ENCODE measurements at regions not wholly inside any gene's neighbourhood (a gene's known extent, or its start where the extent isn't known, plus 50 kb on each side); places are given as distances from the start of the nearest gene placed in this dataset.
A peak's percentile ranks its signal among the peaks of the same experiment; 100 is the strongest.

GRCh38 chr7:69395061-69395714, 203.1 kb upstream of the AUTS2 start:
- H3K4me1 Mint-ChIP-seq (ENCODE audit: low read depth, unreplicated experiment): no peaks in the 10 kb centered on the region
- H3K27ac Mint-ChIP-seq (ENCODE audit: unreplicated experiment): no peak overlapping the region
- DNase-seq: no peak
- TF ChIP-seq, protein P1, sequence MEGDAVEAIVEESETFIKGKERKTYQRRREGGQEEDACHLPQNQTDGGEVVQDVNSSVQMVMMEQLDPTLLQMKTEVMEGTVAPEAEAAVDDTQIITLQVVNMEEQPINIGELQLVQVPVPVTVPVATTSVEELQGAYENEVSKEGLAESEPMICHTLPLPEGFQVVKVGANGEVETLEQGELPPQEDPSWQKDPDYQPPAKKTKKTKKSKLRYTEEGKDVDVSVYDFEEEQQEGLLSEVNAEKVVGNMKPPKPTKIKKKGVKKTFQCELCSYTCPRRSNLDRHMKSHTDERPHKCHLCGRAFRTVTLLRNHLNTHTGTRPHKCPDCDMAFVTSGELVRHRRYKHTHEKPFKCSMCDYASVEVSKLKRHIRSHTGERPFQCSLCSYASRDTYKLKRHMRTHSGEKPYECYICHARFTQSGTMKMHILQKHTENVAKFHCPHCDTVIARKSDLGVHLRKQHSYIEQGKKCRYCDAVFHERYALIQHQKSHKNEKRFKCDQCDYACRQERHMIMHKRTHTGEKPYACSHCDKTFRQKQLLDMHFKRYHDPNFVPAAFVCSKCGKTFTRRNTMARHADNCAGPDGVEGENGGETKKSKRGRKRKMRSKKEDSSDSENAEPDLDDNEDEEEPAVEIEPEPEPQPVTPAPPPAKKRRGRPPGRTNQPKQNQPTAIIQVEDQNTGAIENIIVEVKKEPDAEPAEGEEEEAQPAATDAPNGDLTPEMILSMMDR (IDR thresholded peaks at IDR 0.05; ENCODE audit: partially characterized antibody, unreplicated experiment): no peak
- H3K9me3 Mint-ChIP-seq (ENCODE audit: unreplicated experiment): peaks cover 2% of the 10 kb centered on the region
- H3K36me3 Mint-ChIP-seq (ENCODE audit: unreplicated experiment): no peaks in the 10 kb centered on the region
- H3K27me3 Mint-ChIP-seq (ENCODE audit: unreplicated experiment): peaks cover 3% of the 10 kb centered on the region
- H3K4me3 Mint-ChIP-seq (ENCODE audit: unreplicated experiment): no peak overlapping the region

DNA sequence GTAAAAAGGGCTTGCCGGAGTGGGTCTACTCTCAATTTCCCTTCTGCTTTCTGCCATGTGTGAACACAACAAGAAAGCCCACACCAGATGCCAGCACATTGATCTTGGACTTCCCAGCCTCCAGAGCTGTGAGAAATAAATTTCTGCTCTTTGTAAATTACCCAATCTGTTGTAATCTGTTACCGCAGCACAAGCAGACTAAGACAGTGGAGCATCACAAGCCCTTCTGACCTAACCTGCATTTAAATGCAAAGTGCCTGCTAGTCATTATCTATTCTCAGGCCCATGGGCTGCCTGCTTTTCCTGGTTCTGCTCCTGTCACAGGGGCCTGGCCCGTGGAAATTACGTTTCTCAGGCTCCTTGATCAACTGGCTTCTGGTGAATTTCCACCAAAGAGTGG, 199.3 kb upstream of the AUTS2 start:
- Mint-ChIP-seq H3K36me3 (ENCODE audit: unreplicated experiment) (no peaks in the 10 kb centered on the region), H3K4me3 (ENCODE audit: unreplicated experiment) (no peak overlapping the region), H3K9me3 (ENCODE audit: unreplicated experiment) (peaks cover 2% of the 10 kb centered on the region), H3K27ac (ENCODE audit: unreplicated experiment) (no peak overlapping the region), H3K27me3 (ENCODE audit: unreplicated experiment) (peaks cover 2% of the 10 kb centered on the region), H3K4me1 (ENCODE audit: low read depth, unreplicated experiment) (no peaks in the 10 kb centered on the region)
- DNase-seq: no peak
- TF ChIP-seq, protein P1 (IDR thresholded peaks at IDR 0.05; ENCODE audit: partially characterized antibody, unreplicated experiment): no peak

DNA sequence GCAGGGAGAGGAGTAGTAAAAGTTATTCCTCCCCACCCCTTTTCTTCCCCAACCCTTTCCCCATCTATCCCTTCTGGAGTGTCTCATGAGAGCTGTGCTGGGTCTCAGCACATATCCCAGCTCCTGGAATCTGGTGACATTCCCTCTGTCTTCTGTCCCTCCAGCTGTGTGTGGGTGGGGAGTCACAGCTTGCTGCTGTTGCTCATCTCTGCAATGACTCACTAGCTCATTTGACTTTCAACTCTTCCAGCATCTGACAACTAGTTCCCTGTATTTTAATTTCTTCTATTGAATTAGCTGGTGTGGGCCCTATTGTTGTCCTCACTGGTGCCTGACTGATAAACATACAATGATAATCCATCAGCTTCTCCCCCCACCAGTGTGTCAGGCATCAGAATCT, 198.9 kb upstream of the AUTS2 start:
- no peak overlapping the region for H3K4me3 Mint-ChIP-seq (ENCODE audit: unreplicated experiment)
- H3K4me1 Mint-ChIP-seq (ENCODE audit: low read depth, unreplicated experiment): no peaks in the 10 kb centered on the region
- TF ChIP-seq, protein P1 (IDR thresholded peaks at IDR 0.05; ENCODE audit: partially characterized antibody, unreplicated experiment): no peak
- H3K36me3 Mint-ChIP-seq (ENCODE audit: unreplicated experiment): no peaks in the 10 kb centered on the region
- H3K9me3 Mint-ChIP-seq (ENCODE audit: unreplicated experiment): peaks cover 2% of the 10 kb centered on the region
- no peak for DNase-seq
- no peak overlapping the region for H3K27ac Mint-ChIP-seq (ENCODE audit: unreplicated experiment)
- peaks cover 2% of the 10 kb centered on the region for H3K27me3 Mint-ChIP-seq (ENCODE audit: unreplicated experiment)

DNA sequence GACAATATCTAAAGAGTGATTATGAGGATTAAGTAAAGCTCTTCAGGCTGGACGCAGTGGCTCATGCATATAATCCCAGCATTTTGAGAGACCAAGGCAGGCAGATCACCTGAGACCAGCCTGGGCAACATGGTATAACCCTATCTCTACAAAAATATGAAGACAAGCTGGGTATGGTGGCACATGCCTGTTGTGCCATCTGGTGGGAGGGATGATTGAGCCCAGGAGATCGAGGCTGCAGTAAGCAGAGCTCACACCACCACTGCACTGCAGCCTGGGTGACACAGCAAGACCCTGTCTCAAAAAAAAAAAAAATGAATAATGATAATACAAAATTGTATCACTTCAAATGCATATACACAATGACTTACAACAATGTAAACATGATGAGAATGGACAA, 195.6 kb upstream of the AUTS2 start:
- TF ChIP-seq, protein P1 (IDR thresholded peaks at IDR 0.05; ENCODE audit: partially characterized antibody, unreplicated experiment): no peak
- Mint-ChIP-seq H3K4me3 (ENCODE audit: unreplicated experiment) (no peak overlapping the region), H3K27me3 (ENCODE audit: unreplicated experiment) (no peaks in the 10 kb centered on the region), H3K4me1 (ENCODE audit: low read depth, unreplicated experiment) (no peaks in the 10 kb centered on the region), H3K36me3 (ENCODE audit: unreplicated experiment) (no peaks in the 10 kb centered on the region), H3K27ac (ENCODE audit: unreplicated experiment) (no peak overlapping the region), H3K9me3 (ENCODE audit: unreplicated experiment) (peaks cover 2% of the 10 kb centered on the region)
- DNase-seq: no peak

DNA sequence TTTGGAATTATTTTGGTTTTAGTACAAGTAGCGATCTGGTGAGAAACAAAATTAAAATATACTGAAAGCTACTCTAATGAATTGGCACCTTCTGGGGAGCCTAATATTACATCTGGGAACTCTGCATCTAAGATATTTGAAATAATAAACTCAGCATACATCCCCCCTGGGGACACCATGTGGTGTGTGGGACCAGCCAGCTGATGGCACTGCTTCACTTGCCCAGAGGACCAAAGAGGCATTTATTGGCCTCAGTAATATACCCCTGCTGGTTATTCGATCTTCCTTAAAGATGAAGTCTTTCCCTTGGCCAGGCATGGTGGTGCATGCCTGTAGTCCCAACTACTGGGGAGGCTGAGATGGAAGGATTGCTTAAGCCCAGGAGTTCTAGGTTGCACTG, 195.1 kb upstream of the AUTS2 start:
- no peaks in the 10 kb centered on the region for H3K27me3 Mint-ChIP-seq (ENCODE audit: unreplicated experiment)
- H3K36me3 Mint-ChIP-seq (ENCODE audit: unreplicated experiment): no peaks in the 10 kb centered on the region
- H3K4me1 Mint-ChIP-seq (ENCODE audit: low read depth, unreplicated experiment): no peaks in the 10 kb centered on the region
- TF ChIP-seq, protein P1 (IDR thresholded peaks at IDR 0.05; ENCODE audit: partially characterized antibody, unreplicated experiment): peak; percentile 6
- no peak overlapping the region for H3K27ac Mint-ChIP-seq (ENCODE audit: unreplicated experiment)
- no peak overlapping the region for H3K4me3 Mint-ChIP-seq (ENCODE audit: unreplicated experiment)
- DNase-seq: peak; percentile 28
- peaks cover 2% of the 10 kb centered on the region for H3K9me3 Mint-ChIP-seq (ENCODE audit: unreplicated experiment)
